Prostate gland (tissue), 2 donors: ENCODE measurements at regions not wholly inside any gene's neighbourhood (a gene's known extent, or its start where the extent isn't known, plus 50 kb on each side); places are given as distances from the start of the nearest gene placed in this dataset.

ENCODE experiments used
- CTCF ChIP-seq, 4 experiments: fragments of 200-600 bp in 2 of 4; fragments of 450-650 bp in 2 of 4; sonication (generic) in 2 of 4; IDR thresholded peaks; 1 replicate in 3 of 4; 2 replicates in 1 of 4; pipeline ENCODE4 v1.5.1; 2016 to 2019; ENCODE audit warnings: antibody characterized with exemption in 4 of 4, mild to moderate bottlenecking in 2 of 4, moderate library complexity in 2 of 4
- POLR2A ChIP-seq: fragments of 450-650 bp; IDR thresholded peaks from one replicate; pipeline ENCODE4 v1.6.1; 2016; ENCODE audit warnings: antibody characterized with exemption, mild to moderate bottlenecking
- POLR2AphosphoS5 ChIP-seq: sonication (generic); formaldehyde crosslinking; IDR thresholded peaks from one replicate; pipeline ENCODE4 v1.6.1; 2017; ENCODE audit warnings: antibody characterized with exemption

- TF ChIP-seq CTCF (IDR thresholded peaks at IDR 0.05): no peak
- no peak for TF ChIP-seq POLR2A
- no peak for TF ChIP-seq POLR2AphosphoS5
These were observed 264.5 kb upstream of the RASGRP1 start for GRCh38 chr15:38829086-38829485.
